ENCODE measurements at regions not wholly inside any gene's neighbourhood (a gene's known extent, or its start where the extent isn't known, plus 50 kb on each side); places are given as distances from the start of the nearest gene placed in this dataset.

- no peak for TF ChIP-seq EZH2 (IDR thresholded peaks at IDR 0.05; ENCODE audit: borderline replicate concordance, low read depth, low read length, poor library complexity, severe bottlenecking)
- no peak for TF ChIP-seq CTCF (conservative IDR thresholded peaks at IDR 0.05; ENCODE audit: low read depth, low read length)
These were observed 222.3 kb downstream of the IKZF2 start for GRCh38 chr2:212929116-212929515.

Data from A673 (cell line).